GM12891 (cell line): ENCODE measurements at regions not wholly inside any gene's neighbourhood (a gene's known extent, or its start where the extent isn't known, plus 50 kb on each side); places are given as distances from the start of the nearest gene placed in this dataset.

Experiments
- POLR2A ChIP-seq: IDR thresholded peaks from 2 replicates; pipeline ENCODE4 v1.6.1; 2011; ENCODE audit warnings: low read depth, low read length, control low read depth
- POLR2AphosphoS5 ChIP-seq: IDR thresholded peaks from 2 replicates; pipeline ENCODE4 v1.6.1; 2011; ENCODE audit warnings: low read depth, low read length, control low read depth
- SPI1 ChIP-seq: IDR thresholded peaks from 2 replicates; pipeline ENCODE4 v1.6.1; 2011; ENCODE audit warnings: low read depth, low read length, control low read depth
- TAF1 ChIP-seq: IDR thresholded peaks from 2 replicates; pipeline ENCODE4 v1.6.1; 2011; ENCODE audit warnings: low read depth, low read length, control low read depth

GRCh38 chr2:150571121-150571520 lies 83.7 kb upstream of the RND3 start:
- TF ChIP-seq TAF1 (no peak), POLR2A (no peak), POLR2AphosphoS5 (no peak), SPI1 (no peak)
